ENCODE measurements at regions not wholly inside any gene's neighbourhood (a gene's known extent, or its start where the extent isn't known, plus 50 kb on each side); places are given as distances from the start of the nearest gene placed in this dataset.

DNA sequence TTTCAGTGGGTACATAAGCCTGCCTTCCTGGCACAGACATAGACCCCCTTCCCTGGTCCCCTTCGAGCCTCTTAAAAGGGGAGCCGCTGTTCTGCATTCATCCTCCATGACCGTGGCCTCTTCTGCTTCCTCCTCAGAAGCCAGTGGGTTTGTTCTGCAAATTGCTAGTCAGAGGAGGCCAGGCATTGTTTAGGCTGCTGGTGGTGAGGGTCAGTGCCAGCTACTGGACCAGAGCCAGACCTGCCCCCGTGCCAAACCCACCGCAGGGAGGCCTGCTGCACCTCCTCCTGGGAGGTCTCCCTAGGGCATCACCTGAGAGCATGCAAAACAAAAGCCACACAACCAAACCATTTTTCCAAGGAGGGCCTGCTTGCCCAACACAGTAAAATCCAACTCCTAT, 178.4 kb downstream of the MIS18A start:
- Mint-ChIP-seq H3K4me3 (no peak overlapping the region), H3K9me3 (peaks cover 15% of the 10 kb centered on the region), H3K36me3 (ENCODE audit: low read depth) (peaks cover 3% of the 10 kb centered on the region; the same call in 1 of the 3 replicates), H3K27ac (no peak overlapping the region), H3K4me1 (peaks cover 16% of the 10 kb centered on the region), H3K27me3 (ENCODE audit: insufficient read depth, low read depth, poor library complexity) (peaks cover 12% of the 10 kb centered on the region)
- TF ChIP-seq NANOG (IDR thresholded peaks at IDR 0.05; ENCODE audit: borderline replicate concordance) (no peak), ZNF114 (CRISPR knock-in tag; IDR thresholded peaks at IDR 0.05) (no peak), EZH2phosphoT487 (IDR thresholded peaks at IDR 0.05; ENCODE audit: unreplicated experiment) (no peak), ZNF331 (CRISPR knock-in tag; IDR thresholded peaks at IDR 0.05; ENCODE audit: low read depth) (no peak), STAT1 (IDR thresholded peaks at IDR 0.05; ENCODE audit: unreplicated experiment) (no peak), JUNB (IDR thresholded peaks at IDR 0.05; ENCODE audit: unreplicated experiment) (no peak), EZH2 (IDR thresholded peaks at IDR 0.05; ENCODE audit: low read depth, unreplicated experiment) (no peak), CREB1 (CRISPR knock-in tag; IDR thresholded peaks at IDR 0.05; ENCODE audit: low read depth) (no peak), POLR2AphosphoS5 (IDR thresholded peaks at IDR 0.05; ENCODE audit: low read depth) (no peak), ETS1 (IDR thresholded peaks at IDR 0.05) (no peak)
- TF ChIP-seq, protein P1, sequence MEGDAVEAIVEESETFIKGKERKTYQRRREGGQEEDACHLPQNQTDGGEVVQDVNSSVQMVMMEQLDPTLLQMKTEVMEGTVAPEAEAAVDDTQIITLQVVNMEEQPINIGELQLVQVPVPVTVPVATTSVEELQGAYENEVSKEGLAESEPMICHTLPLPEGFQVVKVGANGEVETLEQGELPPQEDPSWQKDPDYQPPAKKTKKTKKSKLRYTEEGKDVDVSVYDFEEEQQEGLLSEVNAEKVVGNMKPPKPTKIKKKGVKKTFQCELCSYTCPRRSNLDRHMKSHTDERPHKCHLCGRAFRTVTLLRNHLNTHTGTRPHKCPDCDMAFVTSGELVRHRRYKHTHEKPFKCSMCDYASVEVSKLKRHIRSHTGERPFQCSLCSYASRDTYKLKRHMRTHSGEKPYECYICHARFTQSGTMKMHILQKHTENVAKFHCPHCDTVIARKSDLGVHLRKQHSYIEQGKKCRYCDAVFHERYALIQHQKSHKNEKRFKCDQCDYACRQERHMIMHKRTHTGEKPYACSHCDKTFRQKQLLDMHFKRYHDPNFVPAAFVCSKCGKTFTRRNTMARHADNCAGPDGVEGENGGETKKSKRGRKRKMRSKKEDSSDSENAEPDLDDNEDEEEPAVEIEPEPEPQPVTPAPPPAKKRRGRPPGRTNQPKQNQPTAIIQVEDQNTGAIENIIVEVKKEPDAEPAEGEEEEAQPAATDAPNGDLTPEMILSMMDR (conservative IDR thresholded peaks at IDR 0.05; ENCODE audit: low read depth in 2 of 2) = no peak
- TF ChIP-seq, protein P2, sequence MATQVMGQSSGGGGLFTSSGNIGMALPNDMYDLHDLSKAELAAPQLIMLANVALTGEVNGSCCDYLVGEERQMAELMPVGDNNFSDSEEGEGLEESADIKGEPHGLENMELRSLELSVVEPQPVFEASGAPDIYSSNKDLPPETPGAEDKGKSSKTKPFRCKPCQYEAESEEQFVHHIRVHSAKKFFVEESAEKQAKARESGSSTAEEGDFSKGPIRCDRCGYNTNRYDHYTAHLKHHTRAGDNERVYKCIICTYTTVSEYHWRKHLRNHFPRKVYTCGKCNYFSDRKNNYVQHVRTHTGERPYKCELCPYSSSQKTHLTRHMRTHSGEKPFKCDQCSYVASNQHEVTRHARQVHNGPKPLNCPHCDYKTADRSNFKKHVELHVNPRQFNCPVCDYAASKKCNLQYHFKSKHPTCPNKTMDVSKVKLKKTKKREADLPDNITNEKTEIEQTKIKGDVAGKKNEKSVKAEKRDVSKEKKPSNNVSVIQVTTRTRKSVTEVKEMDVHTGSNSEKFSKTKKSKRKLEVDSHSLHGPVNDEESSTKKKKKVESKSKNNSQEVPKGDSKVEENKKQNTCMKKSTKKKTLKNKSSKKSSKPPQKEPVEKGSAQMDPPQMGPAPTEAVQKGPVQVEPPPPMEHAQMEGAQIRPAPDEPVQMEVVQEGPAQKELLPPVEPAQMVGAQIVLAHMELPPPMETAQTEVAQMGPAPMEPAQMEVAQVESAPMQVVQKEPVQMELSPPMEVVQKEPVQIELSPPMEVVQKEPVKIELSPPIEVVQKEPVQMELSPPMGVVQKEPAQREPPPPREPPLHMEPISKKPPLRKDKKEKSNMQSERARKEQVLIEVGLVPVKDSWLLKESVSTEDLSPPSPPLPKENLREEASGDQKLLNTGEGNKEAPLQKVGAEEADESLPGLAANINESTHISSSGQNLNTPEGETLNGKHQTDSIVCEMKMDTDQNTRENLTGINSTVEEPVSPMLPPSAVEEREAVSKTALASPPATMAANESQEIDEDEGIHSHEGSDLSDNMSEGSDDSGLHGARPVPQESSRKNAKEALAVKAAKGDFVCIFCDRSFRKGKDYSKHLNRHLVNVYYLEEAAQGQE (IDR thresholded peaks at IDR 0.05; ENCODE audit: unreplicated experiment) = no peak
- TF ChIP-seq, protein P3, sequence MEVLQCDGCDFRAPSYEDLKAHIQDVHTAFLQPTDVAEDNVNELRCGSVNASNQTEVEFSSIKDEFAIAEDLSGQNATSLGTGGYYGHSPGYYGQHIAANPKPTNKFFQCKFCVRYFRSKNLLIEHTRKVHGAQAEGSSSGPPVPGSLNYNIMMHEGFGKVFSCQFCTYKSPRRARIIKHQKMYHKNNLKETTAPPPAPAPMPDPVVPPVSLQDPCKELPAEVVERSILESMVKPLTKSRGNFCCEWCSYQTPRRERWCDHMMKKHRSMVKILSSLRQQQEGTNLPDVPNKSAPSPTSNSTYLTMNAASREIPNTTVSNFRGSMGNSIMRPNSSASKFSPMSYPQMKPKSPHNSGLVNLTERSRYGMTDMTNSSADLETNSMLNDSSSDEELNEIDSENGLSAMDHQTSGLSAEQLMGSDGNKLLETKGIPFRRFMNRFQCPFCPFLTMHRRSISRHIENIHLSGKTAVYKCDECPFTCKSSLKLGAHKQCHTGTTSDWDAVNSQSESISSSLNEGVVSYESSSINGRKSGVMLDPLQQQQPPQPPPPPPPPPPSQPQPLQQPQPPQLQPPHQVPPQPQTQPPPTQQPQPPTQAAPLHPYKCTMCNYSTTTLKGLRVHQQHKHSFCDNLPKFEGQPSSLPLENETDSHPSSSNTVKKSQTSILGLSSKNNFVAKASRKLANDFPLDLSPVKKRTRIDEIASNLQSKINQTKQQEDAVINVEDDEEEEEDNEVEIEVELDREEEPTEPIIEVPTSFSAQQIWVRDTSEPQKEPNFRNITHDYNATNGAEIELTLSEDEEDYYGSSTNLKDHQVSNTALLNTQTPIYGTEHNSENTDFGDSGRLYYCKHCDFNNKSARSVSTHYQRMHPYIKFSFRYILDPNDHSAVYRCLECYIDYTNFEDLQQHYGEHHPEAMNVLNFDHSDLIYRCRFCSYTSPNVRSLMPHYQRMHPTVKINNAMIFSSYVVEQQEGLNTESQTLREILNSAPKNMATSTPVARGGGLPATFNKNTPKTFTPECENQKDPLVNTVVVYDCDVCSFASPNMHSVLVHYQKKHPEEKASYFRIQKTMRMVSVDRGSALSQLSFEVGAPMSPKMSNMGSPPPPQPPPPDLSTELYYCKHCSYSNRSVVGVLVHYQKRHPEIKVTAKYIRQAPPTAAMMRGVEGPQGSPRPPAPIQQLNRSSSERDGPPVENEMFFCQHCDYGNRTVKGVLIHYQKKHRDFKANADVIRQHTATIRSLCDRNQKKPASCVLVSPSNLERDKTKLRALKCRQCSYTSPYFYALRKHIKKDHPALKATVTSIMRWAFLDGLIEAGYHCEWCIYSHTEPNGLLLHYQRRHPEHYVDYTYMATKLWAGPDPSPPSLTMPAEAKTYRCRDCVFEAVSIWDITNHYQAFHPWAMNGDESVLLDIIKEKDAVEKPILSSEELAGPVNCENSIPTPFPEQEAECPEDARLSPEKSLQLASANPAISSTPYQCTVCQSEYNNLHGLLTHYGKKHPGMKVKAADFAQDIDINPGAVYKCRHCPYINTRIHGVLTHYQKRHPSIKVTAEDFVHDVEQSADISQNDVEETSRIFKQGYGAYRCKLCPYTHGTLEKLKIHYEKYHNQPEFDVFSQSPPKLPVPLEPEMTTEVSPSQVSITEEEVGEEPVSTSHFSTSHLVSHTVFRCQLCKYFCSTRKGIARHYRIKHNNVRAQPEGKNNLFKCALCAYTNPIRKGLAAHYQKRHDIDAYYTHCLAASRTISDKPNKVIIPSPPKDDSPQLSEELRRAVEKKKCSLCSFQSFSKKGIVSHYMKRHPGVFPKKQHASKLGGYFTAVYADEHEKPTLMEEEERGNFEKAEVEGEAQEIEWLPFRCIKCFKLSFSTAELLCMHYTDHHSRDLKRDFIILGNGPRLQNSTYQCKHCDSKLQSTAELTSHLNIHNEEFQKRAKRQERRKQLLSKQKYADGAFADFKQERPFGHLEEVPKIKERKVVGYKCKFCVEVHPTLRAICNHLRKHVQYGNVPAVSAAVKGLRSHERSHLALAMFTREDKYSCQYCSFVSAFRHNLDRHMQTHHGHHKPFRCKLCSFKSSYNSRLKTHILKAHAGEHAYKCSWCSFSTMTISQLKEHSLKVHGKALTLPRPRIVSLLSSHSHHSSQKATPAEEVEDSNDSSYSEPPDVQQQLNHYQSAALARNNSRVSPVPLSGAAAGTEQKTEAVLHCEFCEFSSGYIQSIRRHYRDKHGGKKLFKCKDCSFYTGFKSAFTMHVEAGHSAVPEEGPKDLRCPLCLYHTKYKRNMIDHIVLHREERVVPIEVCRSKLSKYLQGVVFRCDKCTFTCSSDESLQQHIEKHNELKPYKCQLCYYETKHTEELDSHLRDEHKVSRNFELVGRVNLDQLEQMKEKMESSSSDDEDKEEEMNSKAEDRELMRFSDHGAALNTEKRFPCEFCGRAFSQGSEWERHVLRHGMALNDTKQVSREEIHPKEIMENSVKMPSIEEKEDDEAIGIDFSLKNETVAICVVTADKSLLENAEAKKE (CRISPR knock-in tag; IDR thresholded peaks at IDR 0.05) = no peak
- H3K36me3 ChIP-seq (ENCODE audit: insufficient read depth) = no peaks in the 10 kb centered on the region
- no peak overlapping the region for H3K27ac ChIP-seq (ENCODE audit: low read depth)
- no peak overlapping the region for H2AFZ ChIP-seq
- DNase-seq (ENCODE audit: low spot score) (no peak), ATAC-seq (no peak)
- no peaks in the 10 kb centered on the region; the same call in 1 of the 2 replicates for H3K4me1 ChIP-seq (ENCODE audit: insufficient read depth)
- no peaks in the 10 kb centered on the region for H3K9me2 ChIP-seq (ENCODE audit: insufficient read depth)
- no peaks in the 10 kb centered on the region for H4K20me1 ChIP-seq (replicated peaks; ENCODE audit: insufficient read depth)
- no peaks in the 10 kb centered on the region for H3K79me2 ChIP-seq (replicated peaks; ENCODE audit: insufficient read depth)
- no peaks in the 10 kb centered on the region for H3K27me3 ChIP-seq (ENCODE audit: insufficient read depth)
- no peak overlapping the region for H3K4me2 ChIP-seq
- H3K4me3 ChIP-seq = no peak overlapping the region
- no peaks in the 10 kb centered on the region for H3F3A ChIP-seq (replicated peaks; ENCODE audit: low read depth)
